ENCODE measurements at regions not wholly inside any gene's neighbourhood (a gene's known extent, or its start where the extent isn't known, plus 50 kb on each side); places are given as distances from the start of the nearest gene placed in this dataset.

DNA sequence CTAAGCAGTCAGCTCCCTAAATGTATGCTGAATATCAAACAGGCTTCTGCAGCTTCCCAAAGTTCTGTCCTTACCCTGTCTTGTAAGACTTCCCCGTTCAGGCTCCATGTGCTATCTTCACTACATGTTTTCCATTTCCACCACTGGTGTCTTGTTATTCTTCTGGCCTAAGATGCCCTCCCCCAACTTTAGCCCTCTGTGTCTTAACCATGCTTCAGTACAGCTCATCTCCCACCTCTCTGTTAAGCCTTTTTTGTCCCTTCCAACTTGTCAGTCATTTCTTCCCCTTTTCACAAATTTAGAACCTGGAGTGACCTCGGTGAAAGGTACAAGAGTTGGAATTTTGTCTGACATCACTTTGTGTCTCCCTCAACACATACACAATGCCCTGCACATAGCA is 151.7 kb upstream of the TBL1XR1 start:
- H3K9ac ChIP-seq (replicated peaks; ENCODE audit: extremely low read depth, insufficient read depth, low read length): no peak overlapping the region
- no peaks in the 10 kb centered on the region for H3K9me3 ChIP-seq (replicated peaks; ENCODE audit: control insufficient read depth, insufficient read depth, low read length)
- ChIA-PET POLR2A (no interaction called here), CTCF (no interaction called here)
- no peak overlapping the region for H3K4me2 ChIP-seq (ENCODE audit: insufficient read depth, low read length)
- no peaks in the 10 kb centered on the region for H3K9me1 ChIP-seq (replicated peaks; ENCODE audit: control insufficient read depth, extremely low read depth, insufficient read depth, low read length)
- H4K20me1 ChIP-seq (replicated peaks; ENCODE audit: control insufficient read depth, extremely low read depth, insufficient read depth, low read length): no peaks in the 10 kb centered on the region
- dilution Hi-C loops (cut with MboI; ENCODE audit: extremely low pct_ligation_motif_present, low sequenced_read_pairs): no loop called here
- FAIRE-seq (no peak), DNase-seq (ENCODE audit: low read depth, low spot score) (no peak)
- H3K36me3 ChIP-seq (ENCODE audit: control insufficient read depth in 2 of 2, extremely low read depth in 1 of 2, insufficient read depth in 2 of 2, low read length in 2 of 2): no peaks in the 10 kb centered on the region
- H3K79me2 ChIP-seq (ENCODE audit: control insufficient read depth, insufficient read depth, low read length): no peaks in the 10 kb centered on the region
- no peaks in the 10 kb centered on the region for H3K27me3 ChIP-seq (ENCODE audit: control insufficient read depth in 2 of 2, insufficient read depth in 2 of 2, low read length in 2 of 2)
- no TSS peak for BruUV-seq (replicated peaks)
- H2AFZ ChIP-seq (ENCODE audit: low read depth, low read length): no peak overlapping the region
- no peak overlapping the region for H3K27ac ChIP-seq (ENCODE audit: insufficient read depth, low read depth, low read length)
- TF ChIP-seq MYC (IDR thresholded peaks at IDR 0.05; ENCODE audit: low read depth, low read length) (no peak), EZH2 (IDR thresholded peaks at IDR 0.05; ENCODE audit: borderline replicate concordance, low read depth, low read length, severe bottlenecking) (no peak), JUN (IDR thresholded peaks at IDR 0.05; ENCODE audit: borderline replicate concordance, insufficient read depth, insufficient read length, low read depth) (no peak), POLR2A (IDR thresholded peaks at IDR 0.05; ENCODE audit: low read depth, low read length) (no peak)
- H3K4me3 ChIP-seq (replicated peaks in 1 of 3; ENCODE audit: insufficient read depth in 1 of 3, low read depth in 1 of 3, low read length in 3 of 3): no peak overlapping the region
- intact Hi-C loops (cut with micrococcal nuclease): no loop called here
- H3K4me1 ChIP-seq (ENCODE audit: control insufficient read depth, extremely low read depth, insufficient read depth, low read length): peaks cover 35% of the 10 kb centered on the region

DNA sequence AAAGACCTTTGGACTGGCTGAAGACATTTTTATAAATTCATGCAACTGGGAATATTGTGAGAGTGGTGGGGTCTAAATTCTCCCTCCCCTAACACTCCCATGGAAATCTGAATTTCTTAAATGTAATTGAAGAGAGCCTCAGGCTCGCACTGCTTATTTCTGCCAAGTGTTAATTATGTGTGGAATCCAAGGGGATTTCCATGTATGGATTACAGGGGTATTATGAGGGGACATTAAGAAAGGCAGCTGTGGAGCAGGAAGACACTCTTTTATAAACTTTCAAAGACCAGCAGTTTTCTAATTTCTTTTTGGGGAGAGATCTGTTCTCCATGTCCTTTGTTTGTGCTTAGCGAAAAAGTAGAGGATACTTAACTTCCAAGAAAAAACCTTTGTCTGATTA is 152.1 kb upstream of the TBL1XR1 start:
- no peak for DNase-seq (ENCODE audit: low read depth, low spot score)
- dilution Hi-C loops (cut with MboI; ENCODE audit: extremely low pct_ligation_motif_present, low sequenced_read_pairs): no loop called here
- no peak overlapping the region for H3K27ac ChIP-seq (ENCODE audit: insufficient read depth, low read depth, low read length)
- TF ChIP-seq, protein P1, sequence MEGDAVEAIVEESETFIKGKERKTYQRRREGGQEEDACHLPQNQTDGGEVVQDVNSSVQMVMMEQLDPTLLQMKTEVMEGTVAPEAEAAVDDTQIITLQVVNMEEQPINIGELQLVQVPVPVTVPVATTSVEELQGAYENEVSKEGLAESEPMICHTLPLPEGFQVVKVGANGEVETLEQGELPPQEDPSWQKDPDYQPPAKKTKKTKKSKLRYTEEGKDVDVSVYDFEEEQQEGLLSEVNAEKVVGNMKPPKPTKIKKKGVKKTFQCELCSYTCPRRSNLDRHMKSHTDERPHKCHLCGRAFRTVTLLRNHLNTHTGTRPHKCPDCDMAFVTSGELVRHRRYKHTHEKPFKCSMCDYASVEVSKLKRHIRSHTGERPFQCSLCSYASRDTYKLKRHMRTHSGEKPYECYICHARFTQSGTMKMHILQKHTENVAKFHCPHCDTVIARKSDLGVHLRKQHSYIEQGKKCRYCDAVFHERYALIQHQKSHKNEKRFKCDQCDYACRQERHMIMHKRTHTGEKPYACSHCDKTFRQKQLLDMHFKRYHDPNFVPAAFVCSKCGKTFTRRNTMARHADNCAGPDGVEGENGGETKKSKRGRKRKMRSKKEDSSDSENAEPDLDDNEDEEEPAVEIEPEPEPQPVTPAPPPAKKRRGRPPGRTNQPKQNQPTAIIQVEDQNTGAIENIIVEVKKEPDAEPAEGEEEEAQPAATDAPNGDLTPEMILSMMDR (IDR thresholded peaks at IDR 0.05; ENCODE audit: extremely low read depth in 1 of 2, insufficient read depth in 1 of 2, low read depth in 1 of 2, low read length in 2 of 2): no peak
- no peak for TF ChIP-seq POLR2AphosphoS5 (IDR thresholded peaks at IDR 0.05; ENCODE audit: insufficient read depth, low read depth, low read length)
- TF ChIP-seq FOS (IDR thresholded peaks at IDR 0.05; ENCODE audit: borderline replicate concordance, insufficient read depth, low read length): no peak
- TF ChIP-seq, protein P2, sequence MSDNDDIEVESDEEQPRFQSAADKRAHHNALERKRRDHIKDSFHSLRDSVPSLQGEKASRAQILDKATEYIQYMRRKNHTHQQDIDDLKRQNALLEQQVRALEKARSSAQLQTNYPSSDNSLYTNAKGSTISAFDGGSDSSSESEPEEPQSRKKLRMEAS (IDR thresholded peaks at IDR 0.05; ENCODE audit: insufficient read depth, insufficient read length): no peak
- no peak for TF ChIP-seq MYC (IDR thresholded peaks at IDR 0.05; ENCODE audit: low read depth, low read length)
- no peak for TF ChIP-seq JUN (IDR thresholded peaks at IDR 0.05; ENCODE audit: borderline replicate concordance, insufficient read depth, insufficient read length, low read depth)
- no peak for TF ChIP-seq POLR2A (IDR thresholded peaks at IDR 0.05; ENCODE audit: low read depth, low read length)
- TF ChIP-seq EZH2 (IDR thresholded peaks at IDR 0.05; ENCODE audit: borderline replicate concordance, low read depth, low read length, severe bottlenecking): no peak
- TF ChIP-seq GATA2 (IDR thresholded peaks at IDR 0.05; ENCODE audit: insufficient read depth, insufficient read length, low read depth, low read length): no peak
- FAIRE-seq: no peak
- no peaks in the 10 kb centered on the region for H3K36me3 ChIP-seq (ENCODE audit: control insufficient read depth in 2 of 2, extremely low read depth in 1 of 2, insufficient read depth in 2 of 2, low read length in 2 of 2)
- peaks cover 31% of the 10 kb centered on the region for H3K4me1 ChIP-seq (ENCODE audit: control insufficient read depth, extremely low read depth, insufficient read depth, low read length)
- POLR2A ChIA-PET: no interaction called here
- no peaks in the 10 kb centered on the region for H3K9me3 ChIP-seq (replicated peaks; ENCODE audit: control insufficient read depth, insufficient read depth, low read length)
- BruUV-seq (replicated peaks): no TSS peak
- CTCF ChIA-PET: no interaction called here
- no peaks in the 10 kb centered on the region for H4K20me1 ChIP-seq (replicated peaks; ENCODE audit: control insufficient read depth, extremely low read depth, insufficient read depth, low read length)
- no peaks in the 10 kb centered on the region for H3K27me3 ChIP-seq (ENCODE audit: control insufficient read depth in 2 of 2, insufficient read depth in 2 of 2, low read length in 2 of 2)
- no peak overlapping the region for H3K4me2 ChIP-seq (ENCODE audit: insufficient read depth, low read length)
- H3K9me1 ChIP-seq (replicated peaks; ENCODE audit: control insufficient read depth, extremely low read depth, insufficient read depth, low read length): no peaks in the 10 kb centered on the region
- no peak overlapping the region for H3K9ac ChIP-seq (replicated peaks; ENCODE audit: extremely low read depth, insufficient read depth, low read length)
- H3K4me3 ChIP-seq (replicated peaks in 1 of 3; ENCODE audit: insufficient read depth in 1 of 3, low read depth in 1 of 3, low read length in 3 of 3): no peak overlapping the region
- H3K79me2 ChIP-seq (ENCODE audit: control insufficient read depth, insufficient read depth, low read length): no peaks in the 10 kb centered on the region
- intact Hi-C loops (cut with micrococcal nuclease): no loop called here
- H2AFZ ChIP-seq (ENCODE audit: low read depth, low read length): no peak overlapping the region
